Stimulated activated CD4-positive, alpha-beta T cell treated with anti-CD3 and anti-CD28 coated beads, Interleukin-15, amount 100 ng/mL, for 48 hours (primary cell): ENCODE measurements at regions not wholly inside any gene's neighbourhood (a gene's known extent, or its start where the extent isn't known, plus 50 kb on each side); places are given as distances from the start of the nearest gene placed in this dataset.

Experiments
- DNase-seq, 2 donors: peaks; one replicate each; pipeline ENCODE4 v3.0.0-alpha.2; 2020; ENCODE audit warnings: low read depth in 2 of 2

GRCh38 chr10:121099181-121099580, 248.0 kb downstream of the WDR11 start:
- no peak for DNase-seq

GRCh38 chr10:121099592-121099991, 248.4 kb downstream of the WDR11 start:
- no peak for DNase-seq

- DNase-seq, result no peak
Observed at GRCh38 chr10:121101561-121101960, 250.4 kb downstream of the WDR11 start.

GRCh38 chr10:121102706-121103105, 251.5 kb downstream of the WDR11 start:
- DNase-seq, result no peak

- no peak for DNase-seq
Observed at GRCh38 chr10:121104476-121105111, 253.4 kb downstream of the WDR11 start.

- DNase-seq, result no peak
Observed at GRCh38 chr10:121106611-121107010, 255.4 kb downstream of the WDR11 start.

- no peak for DNase-seq
Observed at GRCh38 chr10:121108051-121108450, 256.9 kb downstream of the WDR11 start.

GRCh38 chr10:121110369-121110768, 259.2 kb downstream of the WDR11 start:
- no peak for DNase-seq

- DNase-seq, result no peak
Observed at GRCh38 chr10:121112136-121112535, 261.0 kb downstream of the WDR11 start.

GRCh38 chr10:121112579-121113384, 261.6 kb downstream of the WDR11 start:
- DNase-seq, result no peak

- DNase-seq, result no peak
Observed at GRCh38 chr10:121113385-121113696, 262.2 kb downstream of the WDR11 start.

- DNase-seq, result no peak
Observed at GRCh38 chr10:121113911-121114310, 262.7 kb downstream of the WDR11 start.

GRCh38 chr10:121115154-121115553, 264.0 kb downstream of the WDR11 start:
- no peak for DNase-seq

- no peak for DNase-seq
Observed at GRCh38 chr10:121121462-121121861, 270.3 kb downstream of the WDR11 start.

GRCh38 chr10:121127151-121127906, 276.2 kb downstream of the WDR11 start:
- DNase-seq, result no peak

- DNase-seq, result no peak
Observed at GRCh38 chr10:121128164-121128563, 277.0 kb downstream of the WDR11 start.

GRCh38 chr10:121129266-121129665, 278.1 kb downstream of the WDR11 start:
- DNase-seq, result no peak

- DNase-seq, result no peak
Observed at GRCh38 chr10:121130382-121130781, 279.2 kb downstream of the WDR11 start.

- no peak for DNase-seq
Observed at GRCh38 chr10:121131014-121131413, 279.9 kb downstream of the WDR11 start.

GRCh38 chr10:121131426-121132265, 280.5 kb downstream of the WDR11 start:
- DNase-seq, result no peak

- DNase-seq, result no peak
Observed at GRCh38 chr10:121132273-121132672, 281.1 kb downstream of the WDR11 start.

- no peak for DNase-seq
Observed at GRCh38 chr10:121133901-121134300, 282.7 kb downstream of the WDR11 start.
